ENCODE measurements at regions not wholly inside any gene's neighbourhood (a gene's known extent, or its start where the extent isn't known, plus 50 kb on each side); places are given as distances from the start of the nearest gene placed in this dataset.
A peak's percentile ranks its signal among the peaks of the same experiment; 100 is the strongest.

- Histone ChIP-seq H3K36me3 (no peaks in the 10 kb centered on the region), H3K4me1 (no peaks in the 10 kb centered on the region), H3K4me3 (no peak overlapping the region), H3K9me3 (no peaks in the 10 kb centered on the region), H3K27me3 (no peaks in the 10 kb centered on the region), H3K27ac (replicated peaks in 1 of 4) (no peak overlapping the region)
- 43% methylated on average over 7 of the region's 8 CpGs for WGBS
- no peak for TF ChIP-seq POLR2A (IDR thresholded peaks at IDR 0.05; ENCODE audit: low read depth)
- TF ChIP-seq CTCF (IDR thresholded peaks at IDR 0.05): no peak
- no peak for TF ChIP-seq EP300 (IDR thresholded peaks at IDR 0.05)
- TF ChIP-seq POLR2AphosphoS5 (IDR thresholded peaks at IDR 0.05): no peak
- DNase-seq (ENCODE audit: extremely low spot score): peak; percentile 91
- intact Hi-C loops (cut with DNase I): no loop called here
These were observed 945.9 kb downstream of the GRID1 start for GRCh38 chr10:85420501-85421191.

- H3K36me3 ChIP-seq: no peaks in the 10 kb centered on the region
- H3K27me3 ChIP-seq: no peaks in the 10 kb centered on the region
- TF ChIP-seq POLR2AphosphoS5 (IDR thresholded peaks at IDR 0.05): no peak
- H3K27ac ChIP-seq (replicated peaks in 1 of 4): no peak overlapping the region
- H3K4me1 ChIP-seq: no peaks in the 10 kb centered on the region
- peak; percentile 90 for DNase-seq (ENCODE audit: extremely low spot score)
- 83% methylated on average over 9 of the region's 9 CpGs for WGBS
- no peaks in the 10 kb centered on the region for H3K9me3 ChIP-seq
- intact Hi-C loops (cut with DNase I): no loop called here
- no peak overlapping the region for H3K4me3 ChIP-seq
These were observed 945.2 kb downstream of the GRID1 start for GRCh38 chr10:85421421-85421820.

GRCh38 chr10:85429126-85429525 lies 937.5 kb downstream of the GRID1 start:
- no peak overlapping the region for H3K4me3 ChIP-seq
- TF ChIP-seq CTCF (IDR thresholded peaks at IDR 0.05) (no peak), EP300 (IDR thresholded peaks at IDR 0.05) (no peak), POLR2AphosphoS5 (IDR thresholded peaks at IDR 0.05) (no peak), POLR2A (IDR thresholded peaks at IDR 0.05; ENCODE audit: low read depth) (no peak)
- no peaks in the 10 kb centered on the region for H3K9me3 ChIP-seq
- intact Hi-C loops (cut with DNase I): no loop called here
- DNase-seq (ENCODE audit: extremely low spot score): no peak
- H3K27me3 ChIP-seq: no peaks in the 10 kb centered on the region
- H3K4me1 ChIP-seq: no peaks in the 10 kb centered on the region
- no peaks in the 10 kb centered on the region for H3K36me3 ChIP-seq
- 78% methylated on average over 3 of the region's 3 CpGs for WGBS
- no peak overlapping the region for H3K27ac ChIP-seq (replicated peaks in 1 of 4)

GRCh38 chr10:85430991-85431390 lies 935.6 kb downstream of the GRID1 start:
- H3K9me3 ChIP-seq: no peaks in the 10 kb centered on the region
- DNase-seq (ENCODE audit: extremely low spot score): no peak
- H3K4me3 ChIP-seq: no peak overlapping the region
- no peaks in the 10 kb centered on the region for H3K36me3 ChIP-seq
- H3K27ac ChIP-seq (replicated peaks in 1 of 4): no peak overlapping the region
- WGBS: 82% methylated on average over 2 of the region's 2 CpGs
- no peaks in the 10 kb centered on the region for H3K4me1 ChIP-seq
- intact Hi-C loops (cut with DNase I): no loop called here
- no peak for TF ChIP-seq POLR2AphosphoS5 (IDR thresholded peaks at IDR 0.05)
- no peak for TF ChIP-seq POLR2A (IDR thresholded peaks at IDR 0.05; ENCODE audit: low read depth)
- no peak for TF ChIP-seq CTCF (IDR thresholded peaks at IDR 0.05)
- no peak for TF ChIP-seq EP300 (IDR thresholded peaks at IDR 0.05)
- H3K27me3 ChIP-seq: no peaks in the 10 kb centered on the region

- intact Hi-C loops (cut with DNase I): no loop called here
- H3K4me1 ChIP-seq: no peaks in the 10 kb centered on the region
- no peaks in the 10 kb centered on the region for H3K27me3 ChIP-seq
- no peak overlapping the region for H3K27ac ChIP-seq (replicated peaks in 1 of 4)
- no peak overlapping the region for H3K4me3 ChIP-seq
- no peak for DNase-seq (ENCODE audit: extremely low spot score)
- no peaks in the 10 kb centered on the region for H3K9me3 ChIP-seq
- 94% methylated on average over 7 of the region's 7 CpGs for WGBS
- TF ChIP-seq CTCF (IDR thresholded peaks at IDR 0.05) (no peak), POLR2A (IDR thresholded peaks at IDR 0.05; ENCODE audit: low read depth) (no peak), EP300 (IDR thresholded peaks at IDR 0.05) (no peak), POLR2AphosphoS5 (IDR thresholded peaks at IDR 0.05) (no peak)
- H3K36me3 ChIP-seq: no peaks in the 10 kb centered on the region
These were observed 933.3 kb downstream of the GRID1 start for GRCh38 chr10:85433248-85433647.
